ENCODE measurements at regions not wholly inside any gene's neighbourhood (a gene's known extent, or its start where the extent isn't known, plus 50 kb on each side); places are given as distances from the start of the nearest gene placed in this dataset.

DNA sequence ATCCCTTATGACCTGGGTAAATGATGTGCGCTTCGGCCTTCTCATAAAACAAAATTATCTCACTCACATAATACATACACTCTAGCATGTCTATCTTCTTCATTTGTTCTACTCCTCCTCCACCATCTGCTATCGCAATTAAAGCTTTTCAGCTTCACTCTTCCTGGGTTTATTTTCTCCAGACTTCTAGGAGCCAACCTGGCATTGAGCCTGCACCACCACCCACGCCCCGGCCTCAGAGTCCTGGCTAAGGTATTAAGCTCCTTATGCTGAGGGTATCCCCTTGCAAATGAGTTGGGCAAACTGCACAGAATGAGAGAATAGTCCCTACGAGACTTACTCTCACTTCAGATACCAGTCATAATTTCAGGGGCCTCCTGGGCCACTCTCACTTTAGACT, 236.1 kb upstream of the CDH12 start:
- Histone ChIP-seq H3K27me3 (ENCODE audit: control insufficient read depth, low read length) (no peaks in the 10 kb centered on the region), H3K4me1 (ENCODE audit: control insufficient read depth, low read length) (no peaks in the 10 kb centered on the region), H3K36me3 (ENCODE audit: control insufficient read depth, low read length) (no peaks in the 10 kb centered on the region), H3K9me2 (replicated peaks; ENCODE audit: control insufficient read depth, low read length) (no peaks in the 10 kb centered on the region), H4K20me1 (ENCODE audit: control insufficient read depth, insufficient read depth, low read depth, low read length) (no peaks in the 10 kb centered on the region), H3K4me2 (ENCODE audit: low read length) (no peak overlapping the region), H3K4me3 (ENCODE audit: low read length) (no peak overlapping the region), H3K79me2 (ENCODE audit: control insufficient read depth, low read length) (no peaks in the 10 kb centered on the region), H3F3A (ENCODE audit: control insufficient read depth, insufficient read depth) (no peaks in the 10 kb centered on the region), H3K9me3 (ENCODE audit: control insufficient read depth, insufficient read depth, low read length) (no peaks in the 10 kb centered on the region), H3K27ac (ENCODE audit: low read depth, low read length) (no peak overlapping the region)
- no peak for TF ChIP-seq EZH2phosphoT487 (IDR thresholded peaks at IDR 0.05; ENCODE audit: borderline replicate concordance, low read length)
- TF ChIP-seq, protein P1, sequence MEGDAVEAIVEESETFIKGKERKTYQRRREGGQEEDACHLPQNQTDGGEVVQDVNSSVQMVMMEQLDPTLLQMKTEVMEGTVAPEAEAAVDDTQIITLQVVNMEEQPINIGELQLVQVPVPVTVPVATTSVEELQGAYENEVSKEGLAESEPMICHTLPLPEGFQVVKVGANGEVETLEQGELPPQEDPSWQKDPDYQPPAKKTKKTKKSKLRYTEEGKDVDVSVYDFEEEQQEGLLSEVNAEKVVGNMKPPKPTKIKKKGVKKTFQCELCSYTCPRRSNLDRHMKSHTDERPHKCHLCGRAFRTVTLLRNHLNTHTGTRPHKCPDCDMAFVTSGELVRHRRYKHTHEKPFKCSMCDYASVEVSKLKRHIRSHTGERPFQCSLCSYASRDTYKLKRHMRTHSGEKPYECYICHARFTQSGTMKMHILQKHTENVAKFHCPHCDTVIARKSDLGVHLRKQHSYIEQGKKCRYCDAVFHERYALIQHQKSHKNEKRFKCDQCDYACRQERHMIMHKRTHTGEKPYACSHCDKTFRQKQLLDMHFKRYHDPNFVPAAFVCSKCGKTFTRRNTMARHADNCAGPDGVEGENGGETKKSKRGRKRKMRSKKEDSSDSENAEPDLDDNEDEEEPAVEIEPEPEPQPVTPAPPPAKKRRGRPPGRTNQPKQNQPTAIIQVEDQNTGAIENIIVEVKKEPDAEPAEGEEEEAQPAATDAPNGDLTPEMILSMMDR (IDR thresholded peaks at IDR 0.05; ENCODE audit: low read depth, low read length, poor library complexity, severe bottlenecking): no peak

DNA sequence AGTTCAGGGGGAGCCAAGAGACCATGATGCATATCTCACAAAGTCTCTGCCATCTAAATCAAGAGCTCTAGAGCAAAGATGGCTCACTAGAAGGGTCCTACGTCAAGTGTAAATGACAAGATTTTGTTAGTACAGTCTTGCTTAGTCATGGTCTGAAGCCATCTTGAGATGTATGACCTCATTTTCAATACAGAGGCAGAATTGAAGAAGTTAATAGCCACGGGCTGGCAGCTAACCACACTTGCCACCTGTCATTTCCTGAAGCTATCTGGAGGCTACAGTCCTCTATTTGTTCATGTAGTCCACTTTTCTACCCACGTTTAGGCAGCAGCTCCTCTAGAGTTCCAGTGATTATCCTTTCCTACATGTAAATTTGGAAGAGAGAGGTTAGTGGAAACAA, 231.7 kb upstream of the CDH12 start:
- no peak overlapping the region for H3K4me2 ChIP-seq (ENCODE audit: low read length)
- H3K79me2 ChIP-seq (ENCODE audit: control insufficient read depth, low read length): no peaks in the 10 kb centered on the region
- no peaks in the 10 kb centered on the region for H3K9me3 ChIP-seq (ENCODE audit: control insufficient read depth, insufficient read depth, low read length)
- H4K20me1 ChIP-seq (ENCODE audit: control insufficient read depth, insufficient read depth, low read depth, low read length): no peaks in the 10 kb centered on the region
- no peak overlapping the region for H3K4me3 ChIP-seq (ENCODE audit: low read length)
- no peaks in the 10 kb centered on the region for H3F3A ChIP-seq (ENCODE audit: control insufficient read depth, insufficient read depth)
- no peak overlapping the region for H3K27ac ChIP-seq (ENCODE audit: low read depth, low read length)
- no peaks in the 10 kb centered on the region for H3K27me3 ChIP-seq (ENCODE audit: control insufficient read depth, low read length)
- H3K36me3 ChIP-seq (ENCODE audit: control insufficient read depth, low read length): no peaks in the 10 kb centered on the region
- no peak for TF ChIP-seq EZH2phosphoT487 (IDR thresholded peaks at IDR 0.05; ENCODE audit: borderline replicate concordance, low read length)
- TF ChIP-seq, protein P1 (IDR thresholded peaks at IDR 0.05; ENCODE audit: low read depth, low read length, poor library complexity, severe bottlenecking): no peak
- no peaks in the 10 kb centered on the region for H3K4me1 ChIP-seq (ENCODE audit: control insufficient read depth, low read length)
- no peaks in the 10 kb centered on the region for H3K9me2 ChIP-seq (replicated peaks; ENCODE audit: control insufficient read depth, low read length)

DNA sequence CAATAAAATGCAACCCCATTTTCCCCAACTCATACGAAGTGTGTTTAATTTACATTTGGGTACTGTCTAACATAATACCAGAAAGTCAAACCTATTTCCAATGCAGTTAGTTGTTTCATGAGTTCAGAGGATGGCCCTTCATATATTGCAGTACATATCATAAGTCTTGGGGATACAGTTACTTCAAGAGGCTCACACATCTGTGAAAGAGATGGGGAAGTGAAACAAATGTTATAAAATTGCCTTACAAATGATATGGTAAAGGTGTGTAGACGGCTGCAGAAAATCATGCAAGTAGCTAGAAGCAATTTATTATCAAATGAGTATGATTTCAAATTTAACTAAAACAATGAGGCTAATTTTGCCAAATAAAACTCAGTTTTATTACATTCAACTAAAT, 219.0 kb upstream of the CDH12 start:
- Histone ChIP-seq H3K27me3 (ENCODE audit: control insufficient read depth, low read length) (no peaks in the 10 kb centered on the region), H3K36me3 (ENCODE audit: control insufficient read depth, low read length) (no peaks in the 10 kb centered on the region), H3K79me2 (ENCODE audit: control insufficient read depth, low read length) (no peaks in the 10 kb centered on the region), H3K4me3 (ENCODE audit: low read length) (no peak overlapping the region), H4K20me1 (ENCODE audit: control insufficient read depth, insufficient read depth, low read depth, low read length) (no peaks in the 10 kb centered on the region), H3F3A (ENCODE audit: control insufficient read depth, insufficient read depth) (no peaks in the 10 kb centered on the region), H3K9me3 (ENCODE audit: control insufficient read depth, insufficient read depth, low read length) (no peaks in the 10 kb centered on the region), H3K4me2 (ENCODE audit: low read length) (no peak overlapping the region), H3K9me2 (replicated peaks; ENCODE audit: control insufficient read depth, low read length) (no peaks in the 10 kb centered on the region), H3K27ac (ENCODE audit: low read depth, low read length) (no peak overlapping the region), H3K4me1 (ENCODE audit: control insufficient read depth, low read length) (no peaks in the 10 kb centered on the region)
- no peak for TF ChIP-seq EZH2phosphoT487 (IDR thresholded peaks at IDR 0.05; ENCODE audit: borderline replicate concordance, low read length)
- TF ChIP-seq, protein P1 (IDR thresholded peaks at IDR 0.05; ENCODE audit: low read depth, low read length, poor library complexity, severe bottlenecking): no peak

DNA sequence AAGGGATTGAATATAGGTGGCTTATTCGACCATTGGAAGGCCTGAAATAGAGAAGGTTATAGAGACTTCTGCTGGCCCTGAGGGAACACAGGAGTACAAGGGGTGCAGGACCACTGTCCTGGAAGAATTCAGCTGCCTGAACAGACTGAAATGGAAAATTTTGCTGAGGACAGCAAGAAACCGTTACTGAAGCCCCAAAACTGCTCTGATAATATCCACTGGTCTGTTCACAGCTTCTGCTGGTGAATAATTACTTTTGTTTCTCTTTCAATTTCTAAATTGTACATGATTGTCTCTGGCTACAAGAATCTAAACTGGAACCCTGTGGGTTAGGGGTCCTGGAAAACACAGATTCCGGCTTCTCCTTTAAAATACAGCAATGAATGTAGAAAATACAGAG, 218.5 kb upstream of the CDH12 start:
- H3K9me2 ChIP-seq (replicated peaks; ENCODE audit: control insufficient read depth, low read length): no peaks in the 10 kb centered on the region
- no peaks in the 10 kb centered on the region for H4K20me1 ChIP-seq (ENCODE audit: control insufficient read depth, insufficient read depth, low read depth, low read length)
- H3F3A ChIP-seq (ENCODE audit: control insufficient read depth, insufficient read depth): no peaks in the 10 kb centered on the region
- no peaks in the 10 kb centered on the region for H3K4me1 ChIP-seq (ENCODE audit: control insufficient read depth, low read length)
- no peak overlapping the region for H3K4me3 ChIP-seq (ENCODE audit: low read length)
- TF ChIP-seq EZH2phosphoT487 (IDR thresholded peaks at IDR 0.05; ENCODE audit: borderline replicate concordance, low read length): no peak
- TF ChIP-seq, protein P1 (IDR thresholded peaks at IDR 0.05; ENCODE audit: low read depth, low read length, poor library complexity, severe bottlenecking): no peak
- no peaks in the 10 kb centered on the region for H3K79me2 ChIP-seq (ENCODE audit: control insufficient read depth, low read length)
- H3K27ac ChIP-seq (ENCODE audit: low read depth, low read length): no peak overlapping the region
- H3K36me3 ChIP-seq (ENCODE audit: control insufficient read depth, low read length): no peaks in the 10 kb centered on the region
- H3K4me2 ChIP-seq (ENCODE audit: low read length): no peak overlapping the region
- no peaks in the 10 kb centered on the region for H3K27me3 ChIP-seq (ENCODE audit: control insufficient read depth, low read length)
- no peaks in the 10 kb centered on the region for H3K9me3 ChIP-seq (ENCODE audit: control insufficient read depth, insufficient read depth, low read length)

All from DOHH2 (cell line).